ENCODE measurements at regions not wholly inside any gene's neighbourhood (a gene's known extent, or its start where the extent isn't known, plus 50 kb on each side); places are given as distances from the start of the nearest gene placed in this dataset.
"Not testable (repeated sequence)": the region's sequence is repeated elsewhere in the genome, so short reads cannot be mapped to it uniquely, and the experiment has no call there.

DNA sequence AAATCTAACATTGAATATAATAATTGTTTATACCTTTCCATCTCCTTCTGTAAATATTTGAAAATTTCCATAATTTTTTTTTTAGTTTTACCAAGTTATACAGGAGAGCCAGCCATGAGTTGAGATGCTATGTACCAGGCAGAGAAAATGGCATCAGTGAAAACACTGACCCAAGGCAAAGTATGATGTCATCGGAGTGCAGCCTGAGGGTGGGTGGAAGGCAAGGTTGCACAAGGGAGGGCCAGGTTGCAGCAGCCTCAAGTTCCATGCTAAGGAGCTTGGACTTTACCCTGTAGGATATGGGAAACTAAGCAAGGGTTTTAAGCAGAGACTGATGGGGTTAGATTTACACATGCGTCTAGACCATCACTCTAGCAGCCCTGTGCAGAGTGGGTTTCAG lies 441.1 kb downstream of the BCAT1 start:
- no peak for DNase-seq (ENCODE audit: low spot score)

DNA sequence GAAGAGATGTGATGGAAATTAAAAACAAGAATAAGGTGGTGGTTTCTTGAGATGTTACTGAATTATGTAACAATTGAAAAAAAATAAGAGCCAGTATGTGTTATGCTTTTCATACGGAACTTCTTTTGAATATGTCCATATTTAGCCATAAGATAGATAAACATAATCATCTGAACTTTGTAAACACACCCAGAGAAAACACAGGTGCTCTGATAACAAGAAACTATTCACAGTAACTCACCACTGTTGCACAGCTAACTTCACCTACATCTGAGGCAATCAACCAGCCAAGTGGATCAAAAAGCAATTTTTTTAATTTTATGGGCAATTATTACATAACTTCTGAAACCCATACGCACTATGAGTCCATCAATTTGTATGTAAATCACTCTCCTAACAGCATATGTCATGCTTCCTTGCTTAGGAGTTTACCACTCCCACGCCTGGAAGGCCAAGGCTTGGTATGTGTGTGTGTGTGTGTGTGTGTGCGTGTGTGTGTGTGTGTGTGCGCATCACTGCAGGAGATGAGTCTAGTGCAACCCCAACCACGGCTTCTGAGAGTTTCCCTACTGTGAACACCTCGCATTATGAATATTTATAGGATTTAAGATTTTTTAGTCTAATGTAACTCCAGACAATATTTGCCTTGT lies 443.4 kb downstream of the BCAT1 start:
- DNase-seq (ENCODE audit: low spot score): no peak

DNA sequence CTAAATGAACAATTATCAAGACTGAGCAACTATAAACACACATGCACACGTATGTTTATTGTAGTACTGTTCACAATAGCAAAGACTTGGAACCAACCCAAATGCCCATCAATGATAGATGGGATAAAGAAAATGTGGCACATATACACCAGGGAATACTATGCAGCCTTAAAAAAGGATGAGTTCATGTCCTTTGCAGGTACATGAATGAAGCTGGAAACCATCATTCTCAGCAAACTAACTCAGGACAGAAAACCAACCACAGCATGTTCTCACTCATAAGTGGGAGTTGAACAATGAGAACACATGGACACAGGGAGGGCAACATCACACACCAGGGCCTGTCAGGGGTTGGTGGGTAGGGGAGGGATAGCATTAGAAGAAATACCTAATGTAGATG lies 445.4 kb downstream of the BCAT1 start:
- DNase-seq (ENCODE audit: low spot score): not testable (repeated sequence)

DNA sequence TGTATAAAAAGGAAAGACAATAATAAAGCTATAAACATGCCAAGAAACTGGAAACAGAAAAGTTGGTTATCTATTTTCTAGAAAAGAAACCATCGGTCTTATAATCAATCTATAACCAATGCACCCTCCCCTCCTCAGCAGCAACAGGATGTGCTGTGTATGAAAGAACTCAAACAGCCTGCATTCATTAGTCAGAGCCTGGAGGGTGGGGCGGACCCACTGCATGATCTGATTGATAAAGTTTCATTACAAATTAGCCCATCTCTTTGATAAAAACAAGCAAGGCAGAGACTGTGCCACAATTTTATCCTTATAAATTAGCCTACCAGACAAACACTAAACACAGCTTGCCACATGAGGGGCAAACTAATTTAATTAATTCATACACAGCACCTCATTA lies 448.1 kb downstream of the BCAT1 start:
- DNase-seq (ENCODE audit: low spot score): no peak

DNA sequence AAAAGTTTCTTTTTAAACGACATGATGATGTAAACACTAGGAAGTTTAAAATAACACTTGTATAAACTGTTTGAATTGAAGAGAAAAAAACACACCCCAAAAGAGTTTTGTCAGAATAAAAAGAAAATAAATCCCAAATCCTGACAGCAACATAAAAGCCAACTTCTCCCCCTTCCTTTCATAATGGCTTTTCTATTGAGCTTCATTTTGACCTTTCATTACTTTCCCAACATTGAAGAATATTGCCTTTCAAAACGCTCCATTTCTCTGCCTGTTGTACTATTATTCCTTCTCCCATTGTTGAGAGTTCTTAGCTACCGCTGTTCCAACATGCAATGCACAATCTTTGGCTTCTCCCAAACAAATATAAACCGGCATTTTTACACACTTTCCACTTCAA lies 448.5 kb downstream of the BCAT1 start:
- DNase-seq (ENCODE audit: low spot score): no peak

DNA sequence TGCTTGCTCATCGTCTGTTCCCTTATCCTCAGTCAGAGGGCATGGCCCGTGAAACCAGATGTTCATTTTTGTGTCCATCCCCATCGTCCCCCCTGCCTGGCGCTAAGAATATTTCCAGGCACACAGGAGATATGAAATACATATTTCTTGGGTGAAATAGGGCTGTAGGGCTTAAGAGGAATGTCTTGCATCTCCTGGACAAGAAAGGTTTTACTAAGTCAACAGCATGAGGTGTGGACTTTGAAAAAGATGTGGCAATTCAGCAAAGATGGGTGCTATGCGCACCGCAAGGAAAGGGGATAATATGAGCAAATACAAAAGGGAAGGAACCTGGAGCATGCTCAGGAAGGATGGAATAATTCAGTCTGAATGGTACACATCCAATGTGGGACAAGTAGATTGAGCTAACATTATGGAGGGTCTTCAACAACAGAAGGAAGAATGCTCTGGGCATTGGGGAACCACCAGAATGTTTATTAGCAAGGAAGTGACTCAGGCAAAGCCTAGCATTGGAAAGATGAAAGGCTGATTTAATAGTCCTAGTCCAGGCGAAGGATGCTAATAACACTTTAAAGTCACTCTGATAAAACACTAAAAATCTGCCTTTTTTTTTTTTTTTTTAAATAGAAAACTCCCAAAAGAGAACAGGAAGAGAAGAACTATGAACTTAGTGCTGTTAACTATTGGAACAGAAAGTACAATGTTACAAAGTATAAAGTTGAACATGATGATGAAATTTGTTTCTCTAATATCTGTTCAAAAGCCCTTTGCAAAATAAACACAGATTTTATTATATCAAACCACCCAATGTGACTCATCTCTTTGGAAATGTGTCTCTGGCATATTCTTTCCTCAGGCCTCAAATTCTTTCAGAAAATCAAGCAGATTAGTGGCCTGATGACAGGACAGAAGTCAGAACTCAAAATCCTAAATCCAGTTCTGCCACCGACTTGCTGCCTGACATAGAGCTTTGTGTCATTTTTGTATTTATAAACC lies 449.5 kb downstream of the BCAT1 start:
- DNase-seq (ENCODE audit: low spot score): no peak

DNA sequence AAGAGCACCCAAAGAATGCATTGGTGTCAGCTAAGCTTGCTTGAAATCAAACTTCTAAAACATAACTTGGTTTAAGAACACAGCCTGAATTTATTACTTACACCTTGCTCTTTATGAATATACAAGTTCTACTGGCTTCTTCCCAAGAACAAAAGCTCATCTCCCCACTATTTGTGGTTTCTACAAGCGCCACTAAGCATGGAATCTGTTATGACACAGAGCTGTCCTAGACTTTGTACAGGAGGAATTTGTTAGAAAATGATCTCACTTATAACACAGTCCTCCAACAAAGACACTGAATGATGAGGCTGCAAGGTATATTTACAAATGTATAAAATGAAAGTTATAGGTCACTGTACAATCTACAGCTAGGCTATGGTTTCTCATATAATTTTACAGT lies 452.1 kb downstream of the BCAT1 start:
- no peak for DNase-seq (ENCODE audit: low spot score)

DNA sequence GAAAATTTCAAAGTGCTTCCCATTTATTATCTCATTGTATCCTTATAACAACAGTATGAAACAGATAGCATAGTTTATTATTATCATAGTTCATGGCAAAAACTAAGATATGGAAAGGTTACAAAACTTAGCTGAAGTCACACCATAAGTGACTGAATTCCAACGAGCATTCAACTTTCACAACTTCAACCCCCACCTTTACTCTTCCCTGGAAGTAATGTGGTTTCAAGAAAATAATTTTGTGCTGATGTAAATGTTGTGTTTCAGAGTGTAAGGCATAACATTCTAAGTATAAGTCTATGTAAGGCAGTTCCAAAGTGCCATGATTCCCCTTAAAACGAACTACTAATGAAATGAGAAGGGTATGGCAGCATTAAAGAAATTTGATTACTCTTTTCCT lies 454.5 kb downstream of the BCAT1 start:
- no peak for DNase-seq (ENCODE audit: low spot score)

DNA sequence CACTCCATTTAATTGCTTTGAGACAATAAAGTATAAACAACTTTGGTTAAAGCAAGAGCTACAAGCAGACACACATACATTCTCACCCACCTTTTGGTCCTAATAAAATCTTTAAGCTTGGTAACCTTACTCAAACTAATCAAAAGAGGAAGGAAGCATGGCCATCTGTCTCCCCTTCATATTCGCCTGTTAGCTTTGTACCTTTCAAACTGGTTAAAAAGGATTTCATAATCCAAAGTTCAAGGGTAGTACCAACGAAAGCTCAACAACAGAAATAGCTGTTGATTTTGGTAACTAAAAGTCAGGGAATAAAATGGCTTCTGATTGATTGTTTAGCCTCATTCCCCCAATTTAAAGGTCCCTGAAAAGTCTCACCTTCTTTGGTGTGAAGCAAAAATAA lies 456.9 kb downstream of the BCAT1 start:
- DNase-seq (ENCODE audit: low spot score): no peak

DNA sequence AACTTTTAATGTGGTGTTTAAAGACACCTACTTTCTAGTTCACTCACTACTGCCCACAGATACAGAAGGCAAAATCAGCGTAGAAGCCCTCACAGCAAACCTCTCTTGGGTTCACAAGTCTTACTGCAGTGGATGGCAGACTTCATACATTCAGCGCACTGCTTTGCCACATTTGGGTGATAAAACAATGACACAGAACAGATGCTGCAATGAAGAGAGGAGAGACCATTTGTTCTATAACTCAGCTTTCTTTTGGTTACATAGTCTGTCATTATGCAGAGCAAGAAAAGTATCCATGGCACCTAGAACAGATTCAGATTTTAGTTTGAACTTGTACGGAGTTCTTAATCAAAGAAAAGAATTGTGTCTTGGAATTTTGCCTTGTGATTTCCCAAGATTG lies 459.0 kb downstream of the BCAT1 start:
- no peak for DNase-seq (ENCODE audit: low spot score)

DNA sequence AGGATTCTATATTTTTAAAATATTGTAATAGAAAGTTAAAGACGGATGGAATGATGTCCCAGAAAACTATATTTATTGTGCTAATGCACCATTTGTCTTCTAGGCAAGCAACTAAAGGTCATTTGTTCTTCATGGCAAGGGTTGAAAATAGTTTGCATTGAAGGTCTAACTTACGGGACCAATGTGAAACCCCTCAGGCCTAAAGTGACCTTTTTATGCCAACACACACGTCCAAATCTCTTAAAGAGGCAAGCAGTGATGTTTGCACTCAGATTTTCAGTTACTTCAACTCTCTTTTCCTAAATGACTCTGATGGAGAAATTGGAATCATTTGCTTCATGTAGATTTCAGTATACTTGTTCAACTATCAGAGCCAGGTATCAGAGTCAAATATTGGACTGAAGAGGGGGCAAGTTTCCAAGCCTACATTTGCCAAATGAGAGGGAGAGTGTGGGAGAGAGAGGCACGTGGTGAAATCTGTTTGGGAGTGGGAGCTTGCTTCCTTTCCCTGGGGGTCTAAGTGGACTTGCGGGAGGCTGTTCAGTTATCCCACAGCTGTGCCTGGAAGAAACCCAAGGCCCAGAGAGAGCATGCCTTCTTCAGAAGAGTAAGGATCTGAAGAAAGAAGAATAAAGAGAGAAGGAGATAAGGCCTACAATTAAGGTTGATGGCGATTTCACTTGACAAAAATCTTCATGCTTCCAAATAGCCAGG lies 459.8 kb downstream of the BCAT1 start:
- DNase-seq (ENCODE audit: low spot score): no peak

DNA sequence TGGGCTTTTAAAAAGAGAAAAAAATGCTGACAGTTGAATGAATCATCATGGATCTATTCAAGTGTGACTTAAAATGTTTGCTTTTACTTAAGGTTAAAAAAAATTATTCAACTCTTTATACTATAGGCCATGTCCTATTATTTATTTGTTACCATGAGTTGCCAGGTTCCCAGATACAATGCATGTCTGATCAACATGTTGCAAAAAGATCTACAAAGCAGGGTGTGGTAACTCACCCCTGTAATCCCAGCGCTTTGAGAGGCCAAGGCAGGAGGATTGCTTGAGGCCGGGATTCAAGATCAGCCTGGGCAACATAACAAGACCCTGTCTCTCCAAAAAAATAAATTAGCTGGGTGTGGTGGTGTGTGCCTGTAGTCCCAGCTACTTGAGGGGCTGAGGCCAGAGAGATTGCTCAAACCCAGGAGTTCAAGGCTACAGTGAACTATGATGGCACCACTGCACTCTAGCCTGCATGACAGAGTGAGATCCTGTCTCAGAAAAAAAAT lies 460.8 kb downstream of the BCAT1 start:
- DNase-seq (ENCODE audit: low spot score): no peak

DNA sequence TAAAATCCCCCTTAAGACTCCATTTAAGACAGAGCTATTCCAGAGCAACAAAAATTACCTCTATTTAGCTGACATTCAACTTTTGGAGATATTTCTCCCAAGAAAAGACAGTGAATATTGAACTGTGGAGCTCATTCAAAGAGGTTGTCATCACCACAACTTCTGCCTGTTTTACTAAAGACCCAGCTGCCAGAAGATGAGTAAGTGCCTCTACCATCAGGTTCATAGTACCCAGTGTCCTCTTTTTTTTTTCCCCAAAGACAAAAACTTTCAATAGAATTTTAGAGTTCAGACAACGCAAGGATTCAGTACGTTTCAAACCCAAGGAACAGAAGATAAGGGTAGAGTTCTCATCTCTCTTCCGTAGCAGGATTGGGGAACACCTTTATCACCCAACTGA lies 461.3 kb downstream of the BCAT1 start:
- DNase-seq (ENCODE audit: low spot score): no peak

DNA sequence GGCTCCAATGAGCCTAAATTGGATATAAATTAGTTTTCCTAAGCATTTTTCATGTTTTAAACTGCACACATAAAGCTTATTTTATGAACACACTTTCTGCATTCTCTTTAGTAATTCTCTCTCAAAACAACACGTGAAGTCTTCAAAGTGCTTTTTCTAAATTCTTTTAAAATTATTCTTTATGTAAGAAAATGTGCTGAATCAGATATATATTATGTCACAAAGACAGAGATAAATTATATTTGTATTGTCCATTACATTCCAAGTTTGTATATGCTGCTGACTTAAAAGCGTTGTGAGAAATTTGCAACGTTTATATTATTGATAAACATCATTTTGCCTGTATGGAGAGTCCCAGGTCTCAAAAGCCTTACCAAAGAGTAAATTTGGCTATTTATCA lies 465.2 kb downstream of the BCAT1 start:
- no peak for DNase-seq (ENCODE audit: low spot score)

DNA sequence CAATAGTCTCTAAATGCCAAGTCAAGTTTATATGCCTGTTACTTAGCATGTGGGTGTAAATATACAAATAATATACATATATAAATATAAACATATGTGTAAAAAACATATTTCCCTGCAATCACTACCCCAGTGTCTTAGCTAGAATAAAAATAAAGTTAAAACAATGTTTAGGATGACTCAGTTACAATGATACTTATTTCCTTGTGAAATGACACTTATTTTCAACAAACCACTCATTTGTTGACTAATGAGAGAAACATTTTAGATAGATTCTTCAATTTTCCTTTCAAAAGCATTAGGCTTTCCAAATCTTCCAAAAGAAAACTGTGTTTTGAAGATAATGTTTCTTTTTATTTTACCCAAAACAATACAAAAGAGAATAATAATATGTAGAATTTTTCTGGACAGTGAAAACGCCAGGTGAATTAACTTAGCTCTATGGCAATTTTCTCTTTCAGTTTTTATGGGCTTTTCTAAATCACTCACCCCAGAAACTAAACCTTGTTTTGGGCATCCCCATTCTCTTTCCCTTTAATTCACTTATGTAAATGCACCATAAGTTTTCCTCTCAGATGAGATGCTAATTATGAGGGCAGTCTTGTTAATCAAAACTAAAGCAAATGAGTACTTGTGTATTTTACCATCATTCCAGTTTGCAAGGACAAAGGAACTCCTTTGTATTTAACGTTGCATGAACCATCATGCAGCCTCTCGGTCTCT lies 465.9 kb downstream of the BCAT1 start:
- DNase-seq (ENCODE audit: low spot score): no peak

DNA sequence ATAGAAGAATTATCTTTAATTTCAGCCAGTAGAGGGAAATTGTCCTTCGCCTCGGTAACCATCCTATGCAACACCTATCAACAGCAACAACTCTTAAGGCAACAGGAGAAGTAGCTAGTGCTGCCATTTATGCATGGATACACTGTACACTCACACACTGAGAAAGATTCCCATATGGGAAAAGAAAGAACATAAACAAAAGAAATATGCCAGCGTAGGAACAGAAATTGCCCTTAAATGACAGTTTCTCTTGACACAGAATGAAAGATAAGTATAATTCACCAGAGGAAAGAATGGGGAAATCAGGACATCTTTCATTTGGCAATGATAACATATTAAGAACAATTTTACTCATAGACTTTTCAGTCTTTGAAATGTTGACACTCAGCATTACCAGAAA lies 466.9 kb downstream of the BCAT1 start:
- DNase-seq (ENCODE audit: low spot score): no peak

DNA sequence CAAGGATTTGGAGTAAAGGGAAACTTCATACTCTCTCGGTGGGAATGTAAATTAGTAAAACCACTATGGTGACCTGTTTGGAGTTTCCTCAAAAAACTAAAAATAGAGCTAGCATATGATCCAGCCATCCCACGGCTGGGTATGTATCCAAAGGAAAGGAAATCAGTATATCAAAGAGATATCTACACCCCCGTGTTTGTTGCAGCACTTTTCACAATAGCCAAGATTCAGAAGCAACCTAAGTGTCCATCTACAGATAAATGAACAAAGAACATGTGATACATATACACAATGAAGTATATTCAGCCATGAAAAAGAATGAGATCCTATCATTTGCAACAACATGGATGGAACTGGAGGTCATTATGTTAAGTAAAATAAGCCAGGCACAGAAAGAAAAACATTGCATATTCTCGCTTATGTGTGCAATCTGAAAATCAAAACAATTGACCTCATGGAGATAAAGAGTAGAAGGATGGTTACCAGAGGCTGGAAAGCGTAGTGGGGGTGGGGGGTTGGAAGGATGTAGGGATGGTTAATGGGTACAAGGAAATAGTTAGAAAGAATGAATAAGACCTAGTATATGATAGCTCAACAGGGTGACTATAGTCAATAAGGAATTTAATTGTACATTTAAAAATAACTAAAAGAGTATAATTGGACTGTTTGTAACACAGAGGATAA lies 468.0 kb downstream of the BCAT1 start:
- no peak for DNase-seq (ENCODE audit: low spot score)

DNA sequence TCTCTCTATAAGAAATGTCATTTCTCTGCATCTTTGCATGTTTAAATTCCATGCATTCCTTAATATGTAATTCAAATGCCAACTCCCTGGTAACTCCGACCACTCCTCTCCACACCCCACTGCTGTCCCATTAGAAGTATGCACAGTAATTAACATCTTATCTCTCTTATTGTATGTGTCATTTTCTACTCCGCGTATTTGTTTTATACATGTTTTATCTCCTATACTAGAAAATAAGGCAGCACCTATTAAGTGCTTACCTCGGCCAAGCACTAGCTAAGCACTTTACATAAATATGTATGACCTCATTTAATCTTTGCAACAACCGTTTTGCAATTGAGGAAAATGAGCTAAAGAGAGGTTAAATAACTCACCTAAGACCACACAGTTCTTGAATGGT lies 469.8 kb downstream of the BCAT1 start:
- no peak for DNase-seq (ENCODE audit: low spot score)

DNA sequence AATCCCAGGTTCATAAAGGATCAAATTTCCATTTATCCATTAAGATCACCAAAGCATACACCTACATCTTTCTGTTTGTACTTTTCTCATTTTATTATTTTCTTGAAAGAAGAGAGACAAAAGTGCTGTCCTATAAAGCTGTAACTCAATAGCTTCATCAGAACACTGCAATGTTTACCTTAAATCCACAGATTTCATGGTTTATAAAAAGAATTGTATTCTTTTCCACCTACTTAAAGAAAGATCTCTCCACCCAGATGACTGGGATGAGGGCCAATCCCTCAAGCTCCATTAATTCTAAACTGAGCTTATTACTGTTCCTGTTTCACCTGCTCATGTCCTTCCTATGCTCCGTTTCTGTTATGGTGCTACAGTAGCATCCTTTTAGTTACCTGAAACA lies 470.6 kb downstream of the BCAT1 start:
- no peak for DNase-seq (ENCODE audit: low spot score)

DNA sequence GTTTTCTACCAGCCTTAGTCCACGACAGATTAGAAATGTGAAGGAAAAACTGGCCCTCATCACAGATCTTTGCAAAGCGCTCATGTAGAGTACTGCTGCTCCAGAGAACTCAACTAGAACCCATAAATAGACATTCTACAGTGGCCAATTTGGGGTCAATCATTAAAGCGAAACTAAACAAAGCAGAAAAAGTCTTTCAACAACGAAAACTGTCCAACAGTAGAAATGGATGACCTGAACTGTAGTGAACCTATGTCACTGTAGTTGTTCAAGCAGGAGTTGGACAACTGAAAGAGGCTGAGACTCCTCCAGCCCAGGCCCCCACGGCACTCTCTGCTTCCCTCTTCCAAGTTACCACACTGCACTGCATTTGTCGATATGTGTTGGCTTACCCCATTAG lies 472.6 kb downstream of the BCAT1 start:
- DNase-seq (ENCODE audit: low spot score): no peak

DNA sequence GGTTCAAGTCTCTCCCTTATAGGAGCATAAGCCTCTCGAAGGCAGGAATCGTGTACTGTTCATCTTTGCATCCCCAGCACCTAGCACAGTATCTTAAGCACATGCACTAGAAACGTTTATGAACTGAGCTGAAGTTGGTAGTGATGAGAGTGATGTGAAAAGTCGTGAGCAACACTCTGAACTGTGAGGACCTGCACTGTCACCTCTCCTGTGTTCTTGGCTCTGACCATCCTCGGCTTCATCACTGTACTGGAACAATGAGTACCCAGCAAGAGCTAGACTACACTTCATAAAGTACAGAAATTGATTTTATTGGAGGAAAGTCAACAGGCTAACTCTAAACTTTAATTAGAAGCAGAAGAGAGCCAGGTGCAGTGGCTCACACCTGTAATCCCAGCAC lies 473.6 kb downstream of the BCAT1 start:
- no peak for DNase-seq (ENCODE audit: low spot score)

Data from cerebellar cortex (tissue), 1 donor.